CD4-positive, alpha-beta T cell treated with Interleukin-17A for 4 hours (primary cell): ENCODE measurements at regions not wholly inside any gene's neighbourhood (a gene's known extent, or its start where the extent isn't known, plus 50 kb on each side); places are given as distances from the start of the nearest gene placed in this dataset.

Experiments
- DNase-seq: peaks from one replicate; pipeline ENCODE4 v3.0.0-alpha.2; 2020; ENCODE audit warnings: mixed read lengths

DNA sequence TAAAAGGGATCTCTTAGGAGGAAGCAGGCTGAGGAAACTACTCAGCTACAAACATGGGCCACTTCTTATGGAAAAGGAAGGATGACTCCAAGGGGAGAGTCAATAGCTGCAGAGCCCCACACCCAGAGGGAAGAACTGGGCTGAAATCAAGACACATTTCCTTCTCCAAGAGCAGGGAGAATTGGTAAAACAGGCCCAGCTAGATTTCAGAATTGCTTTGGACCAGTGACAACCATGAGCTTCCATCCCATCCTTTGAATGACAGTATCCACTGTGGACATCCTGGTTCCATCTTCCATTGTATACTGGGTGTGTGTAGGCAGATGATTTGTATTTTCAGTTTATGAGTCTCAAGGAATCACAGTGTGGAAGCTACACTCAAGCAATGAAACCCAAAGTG is 267.5 kb downstream of the IRF8 start:
- DNase-seq, result no peak

DNA sequence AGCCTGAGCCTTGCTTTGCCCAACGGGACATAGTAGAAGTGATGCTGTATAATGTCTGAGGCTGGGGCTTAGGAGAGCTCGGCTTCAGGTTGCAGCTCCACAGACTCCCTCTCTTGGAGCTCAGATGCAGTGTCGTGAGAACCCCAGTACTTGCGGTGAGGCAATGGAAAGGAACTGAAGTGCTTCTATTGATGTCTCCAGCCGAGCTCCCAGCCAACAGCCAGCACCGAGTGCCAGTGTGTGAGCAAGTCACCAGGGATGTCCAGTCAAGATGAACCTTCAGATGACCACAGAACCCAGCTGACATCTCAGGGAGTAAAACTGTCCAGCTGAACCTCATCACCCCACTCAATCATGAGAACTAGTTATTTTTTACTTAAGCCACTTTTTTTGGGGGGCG is 268.1 kb downstream of the IRF8 start:
- DNase-seq, result no peak

DNA sequence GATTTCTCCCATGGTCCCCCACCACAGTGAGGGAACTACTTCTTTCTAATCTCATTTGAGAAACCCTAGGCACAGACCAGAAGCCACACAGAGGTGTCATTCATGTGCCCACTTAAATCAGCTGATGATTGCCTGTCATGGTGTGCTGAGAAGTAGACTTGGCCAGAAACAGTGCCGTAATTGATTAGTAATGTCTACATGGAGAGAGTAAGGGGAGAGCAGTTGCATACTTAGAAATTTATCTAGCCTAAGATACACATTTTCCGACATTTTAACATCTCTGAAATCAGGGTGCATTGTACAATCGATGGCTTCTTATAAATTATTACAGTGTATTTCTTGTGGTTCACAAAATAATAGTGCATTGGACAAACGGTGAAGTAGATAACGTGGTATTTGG is 271.8 kb downstream of the IRF8 start:
- no peak for DNase-seq

DNA sequence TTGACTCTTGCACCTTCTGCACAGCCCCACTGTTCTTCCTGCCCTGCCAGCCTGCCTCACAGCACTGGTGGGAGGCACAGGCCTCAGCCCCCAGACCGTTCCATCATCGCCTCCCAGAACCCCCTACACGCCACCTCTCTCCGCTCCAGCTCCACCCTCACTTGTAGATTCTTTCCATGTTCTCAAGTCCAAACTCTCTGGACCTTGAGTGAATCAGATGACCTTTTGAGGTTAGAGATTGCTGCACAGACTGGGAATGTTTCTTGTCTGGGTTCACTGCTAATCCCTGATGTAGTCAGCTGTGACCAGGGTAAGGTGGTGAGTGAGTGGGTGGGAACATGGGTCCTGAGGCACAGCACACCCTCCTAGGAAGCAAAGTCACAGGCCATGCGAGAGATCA is 272.4 kb downstream of the IRF8 start:
- no peak for DNase-seq

DNA sequence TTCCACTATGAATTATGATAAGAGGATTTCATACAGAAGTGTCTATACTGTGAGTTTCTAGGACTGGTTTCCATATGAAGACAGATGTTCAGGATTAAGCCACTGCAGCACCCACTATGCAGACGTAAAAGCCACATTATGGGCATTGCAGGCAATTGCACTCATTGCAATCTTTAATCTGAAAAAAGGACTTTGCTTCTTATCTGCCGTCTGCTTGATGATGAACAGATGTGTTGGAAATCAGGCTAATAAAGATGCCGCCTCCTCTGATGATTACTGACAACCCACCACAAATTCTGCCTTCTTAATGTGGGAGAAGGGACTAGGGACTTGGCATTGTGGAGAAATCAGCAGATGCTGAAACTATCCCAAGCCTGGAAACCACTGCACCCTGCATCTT is 276.9 kb downstream of the IRF8 start:
- no peak for DNase-seq

DNA sequence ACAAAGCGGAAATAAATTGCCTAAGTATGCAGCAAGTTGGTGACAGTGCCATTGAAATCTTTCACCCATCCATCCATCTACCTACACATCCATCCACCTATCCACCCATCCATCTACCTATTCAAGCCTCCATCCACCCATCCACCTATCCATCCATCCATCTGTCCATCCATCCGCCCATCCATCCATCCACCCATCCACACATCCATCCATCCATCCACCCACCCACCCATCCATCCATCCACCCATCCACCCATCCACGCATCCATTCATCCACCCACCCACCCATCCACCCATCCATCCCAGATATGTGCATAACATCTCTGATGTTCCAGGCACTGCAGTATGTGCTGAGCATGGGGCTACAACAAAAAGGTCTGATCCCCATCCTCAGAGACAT is 277.5 kb downstream of the IRF8 start:
- no peak for DNase-seq

DNA sequence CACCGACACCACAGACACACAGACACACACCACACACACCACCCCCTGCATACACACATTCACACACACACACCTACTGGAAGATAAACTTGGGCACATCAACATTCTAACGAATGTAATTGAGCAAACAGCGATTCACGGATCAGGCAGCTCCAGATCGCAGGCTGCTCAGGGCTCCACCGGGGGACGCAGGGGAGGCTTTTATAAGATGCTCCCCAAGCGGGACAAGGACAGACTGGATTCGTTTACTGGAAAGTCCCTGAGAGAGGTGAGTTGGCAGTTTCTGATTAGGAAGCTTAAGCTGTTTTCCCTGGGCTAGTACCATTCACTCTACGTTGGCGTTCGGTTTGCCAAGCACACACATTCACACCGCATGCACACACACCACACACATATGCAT is 281.3 kb downstream of the IRF8 start:
- no peak for DNase-seq

DNA sequence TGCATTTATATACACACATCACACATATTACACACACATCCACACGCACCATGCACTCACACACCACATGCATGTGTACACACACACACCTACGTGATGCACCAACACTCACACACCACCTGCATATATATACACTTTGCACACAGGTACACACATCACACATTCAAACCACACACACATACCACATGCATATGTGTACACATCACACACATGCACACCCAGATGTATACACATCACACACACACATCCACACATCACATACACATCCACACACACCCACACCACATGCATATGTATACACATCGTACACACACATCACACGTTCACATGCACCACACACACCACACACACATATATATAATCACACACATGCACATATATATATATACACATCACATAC is 281.8 kb downstream of the IRF8 start:
- DNase-seq, result no peak

DNA sequence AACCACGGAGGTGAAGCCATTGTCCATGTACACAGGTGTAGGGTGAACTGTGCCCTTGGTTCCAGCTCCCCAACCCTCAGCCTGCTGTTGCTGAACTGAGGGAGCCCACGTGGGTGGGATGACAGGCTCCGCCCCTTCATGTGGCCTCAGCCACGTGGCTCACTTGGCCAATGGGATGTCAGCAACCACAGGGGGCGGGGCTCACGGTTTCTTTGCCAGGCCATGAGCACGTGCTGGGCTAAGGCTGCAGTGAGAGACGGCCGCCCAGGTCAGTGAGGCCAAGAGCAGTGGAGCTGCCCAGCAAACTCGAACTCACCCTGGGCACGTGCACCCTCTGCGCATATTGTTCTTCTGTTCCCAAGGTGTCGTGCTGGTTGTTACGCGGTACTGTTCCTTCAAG is 282.6 kb downstream of the IRF8 start:
- DNase-seq, result no peak

DNA sequence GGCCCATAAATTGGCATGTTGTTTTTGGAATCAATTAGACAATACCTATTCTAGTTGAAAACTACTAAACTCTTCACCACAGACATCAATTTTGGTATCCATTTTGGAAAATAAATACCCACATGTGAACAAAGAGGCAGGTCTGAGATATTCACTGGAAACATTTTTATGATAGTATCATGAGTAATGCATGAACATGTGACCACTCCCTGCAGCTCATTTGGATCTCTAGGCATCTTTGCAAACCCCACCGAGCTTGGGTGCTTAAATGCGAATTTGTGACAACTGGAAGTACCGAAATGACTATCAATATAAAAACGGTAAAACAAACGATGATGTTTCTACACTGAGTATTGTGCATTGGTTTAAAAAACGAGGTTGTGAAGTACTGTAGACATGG is 285.2 kb downstream of the IRF8 start:
- DNase-seq, result no peak

DNA sequence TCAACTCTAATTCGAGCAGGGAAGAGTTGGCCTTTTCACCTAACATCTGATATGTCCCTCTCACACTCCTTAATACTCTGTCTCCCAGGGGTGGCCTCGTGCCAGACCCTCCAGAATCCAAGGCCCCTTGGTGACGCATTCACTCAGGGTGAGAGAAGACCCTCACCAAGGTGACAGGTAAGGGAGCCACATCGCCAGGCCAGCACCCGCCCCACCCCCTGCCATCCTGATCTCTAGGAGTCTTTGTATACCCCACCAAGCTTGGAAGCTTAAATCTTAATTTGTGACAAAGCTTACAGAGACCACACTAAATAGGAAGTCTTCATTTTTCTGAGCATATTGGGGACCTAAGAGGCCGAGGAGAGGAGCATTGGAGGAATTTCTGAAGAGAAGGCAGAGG is 286.1 kb downstream of the IRF8 start:
- DNase-seq, result no peak

DNA sequence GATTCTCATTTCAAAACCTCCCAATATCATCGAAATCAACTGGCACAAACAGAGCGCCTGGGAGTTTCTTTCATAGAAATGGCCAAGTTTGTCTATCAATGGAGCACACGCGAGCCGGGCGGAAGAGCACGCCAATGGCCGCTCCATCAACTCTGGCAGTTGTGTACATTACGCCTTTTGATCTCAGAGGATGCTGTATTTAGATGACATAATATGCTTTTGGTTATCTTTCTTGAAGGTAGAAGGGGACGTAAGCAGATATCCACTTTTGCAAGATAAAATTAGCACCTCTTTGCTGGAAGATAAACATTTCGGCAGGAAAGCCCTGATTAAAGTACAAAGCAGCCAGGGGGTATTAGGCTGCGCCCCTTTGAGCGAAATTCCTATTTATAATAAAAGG is 287.4 kb downstream of the IRF8 start:
- no peak for DNase-seq

DNA sequence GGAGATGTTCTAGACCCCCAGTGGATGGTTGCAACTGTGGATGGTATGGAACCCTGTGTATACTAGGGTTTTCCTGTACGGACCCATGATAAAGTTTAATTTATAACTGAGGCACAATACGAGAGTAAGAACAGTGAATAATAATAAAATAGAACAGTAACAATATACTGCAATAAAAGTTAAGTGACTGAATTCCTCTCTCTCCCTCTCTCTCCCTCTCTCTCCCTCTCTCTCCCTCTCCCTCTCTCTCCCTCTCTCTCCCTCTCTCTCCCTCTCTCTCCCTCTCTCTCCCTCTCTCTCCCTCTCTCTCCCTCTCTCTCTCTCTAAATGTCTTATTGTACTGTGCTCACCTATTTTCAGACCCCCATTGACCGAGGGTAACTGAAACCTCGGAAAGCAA is 291.0 kb downstream of the IRF8 start:
- DNase-seq, result no peak

DNA sequence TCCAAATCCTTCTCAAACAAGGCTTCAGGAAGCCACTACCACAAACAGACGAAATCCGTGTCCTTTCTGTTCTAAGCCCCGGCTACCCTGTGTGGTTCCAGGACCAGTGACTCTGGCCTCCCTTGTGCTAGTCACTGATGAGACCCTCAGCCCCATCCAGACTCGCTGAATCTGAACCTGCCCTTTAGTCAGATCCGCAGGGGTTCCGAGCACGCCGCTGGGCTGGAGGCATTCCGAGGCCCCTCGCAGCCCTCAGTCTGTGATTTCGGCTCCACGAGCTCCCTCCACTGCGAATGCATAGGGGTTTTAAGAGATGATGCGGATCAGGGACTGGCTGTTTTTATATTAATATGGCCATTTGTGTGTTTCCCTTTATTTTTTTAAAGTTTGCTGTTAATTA is 292.7 kb downstream of the IRF8 start:
- DNase-seq, result no peak

DNA sequence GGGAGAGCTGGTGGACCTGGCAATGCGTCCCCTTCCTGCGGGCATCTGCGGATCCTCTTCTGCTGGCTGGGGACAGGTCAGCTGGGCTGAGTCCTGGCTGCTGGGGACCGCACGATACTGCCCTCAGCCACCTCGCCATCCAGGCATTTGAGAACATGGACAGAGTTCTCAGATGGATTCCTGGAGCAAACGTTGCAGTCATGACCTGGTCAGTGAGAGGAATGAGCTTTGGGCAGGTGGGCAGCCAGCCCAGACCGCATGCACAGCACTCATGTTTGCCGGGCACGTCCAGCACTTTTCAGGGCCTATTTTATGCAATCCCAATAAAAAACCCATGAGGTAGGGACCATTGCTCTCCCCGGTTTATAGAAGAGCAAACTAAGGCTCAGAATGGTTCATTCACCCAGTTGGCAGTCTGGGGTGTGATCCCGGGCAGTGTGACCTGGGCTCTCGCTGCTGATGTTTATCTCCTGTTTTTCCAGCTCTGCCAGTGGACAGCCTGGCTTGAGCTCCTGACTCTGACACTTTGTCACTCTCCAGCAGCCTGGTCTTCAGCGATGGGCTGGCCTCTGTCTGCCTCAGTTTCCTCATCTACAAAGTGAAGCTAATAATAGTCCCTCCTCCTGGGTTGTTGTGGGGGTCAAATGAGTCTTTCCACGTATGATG is 294.7 kb downstream of the IRF8 start:
- DNase-seq, result no peak

DNA sequence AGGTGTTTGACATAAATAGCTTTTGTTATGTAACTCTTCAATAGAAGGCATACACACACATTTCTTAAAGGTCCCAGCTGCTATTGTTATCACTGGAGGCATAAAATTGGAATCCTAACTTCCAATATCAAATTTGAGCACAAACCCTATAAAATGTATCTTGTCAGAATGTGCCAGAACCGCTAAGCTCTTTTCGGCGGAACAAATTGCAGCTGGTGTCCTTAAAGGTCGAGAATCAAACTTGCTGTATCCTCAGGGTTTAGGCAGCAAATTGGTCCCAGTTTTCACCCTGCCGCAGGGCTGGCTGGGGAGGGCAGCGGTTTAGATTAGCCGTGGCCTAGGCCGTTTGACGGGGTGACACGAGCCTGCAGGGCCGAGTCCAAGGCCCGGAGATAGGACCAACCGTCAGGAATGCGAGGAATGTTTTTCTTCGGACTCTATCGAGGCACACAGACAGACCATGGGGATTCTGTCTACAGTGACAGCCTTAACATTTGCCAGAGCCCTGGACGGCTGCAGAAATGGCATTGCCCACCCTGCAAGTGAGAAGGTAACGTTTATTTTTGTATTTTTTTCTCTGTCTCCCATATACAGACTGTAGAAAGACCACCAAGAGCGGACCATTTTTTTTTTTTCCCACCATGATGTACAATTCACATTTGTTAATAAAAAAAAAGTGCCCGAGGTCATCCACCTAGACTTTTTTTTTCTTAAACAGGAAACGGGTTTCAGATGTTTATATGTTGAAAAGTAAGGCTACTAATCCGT is 297.1 kb downstream of the IRF8 start:
- no peak for DNase-seq

DNA sequence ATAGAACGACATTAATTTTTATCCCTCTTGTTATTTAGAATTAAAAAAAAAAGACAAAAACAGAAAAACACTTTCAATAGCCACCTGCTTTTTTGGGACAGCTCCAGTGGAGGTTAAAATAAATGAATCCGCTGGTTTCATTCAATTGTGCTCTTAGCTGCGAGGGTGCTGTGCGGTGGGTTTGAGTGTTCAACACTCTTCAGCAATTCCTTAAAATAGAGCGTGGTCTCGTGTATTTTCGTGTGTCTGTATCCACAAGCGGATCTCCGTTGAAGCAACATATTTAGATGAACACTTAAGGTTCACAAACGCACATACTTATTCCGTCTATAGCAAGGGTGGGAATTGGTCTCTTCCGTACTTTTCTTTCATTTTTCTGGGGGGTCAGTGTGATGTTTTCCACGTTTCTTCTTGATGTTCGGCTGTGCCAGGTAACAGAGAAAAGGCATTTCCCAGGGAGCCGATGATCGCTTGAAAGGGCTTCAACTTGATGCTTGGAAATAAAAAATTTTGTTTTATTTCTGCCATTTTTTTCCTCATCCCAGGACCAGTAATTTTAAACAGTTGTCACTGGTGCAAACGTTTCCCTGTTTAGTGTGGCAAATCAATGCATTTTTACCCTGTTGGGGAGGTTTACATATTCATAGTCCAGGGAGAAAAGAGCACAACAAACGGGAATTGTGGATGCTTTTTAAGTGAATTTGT is 297.9 kb downstream of the IRF8 start:
- no peak for DNase-seq

DNA sequence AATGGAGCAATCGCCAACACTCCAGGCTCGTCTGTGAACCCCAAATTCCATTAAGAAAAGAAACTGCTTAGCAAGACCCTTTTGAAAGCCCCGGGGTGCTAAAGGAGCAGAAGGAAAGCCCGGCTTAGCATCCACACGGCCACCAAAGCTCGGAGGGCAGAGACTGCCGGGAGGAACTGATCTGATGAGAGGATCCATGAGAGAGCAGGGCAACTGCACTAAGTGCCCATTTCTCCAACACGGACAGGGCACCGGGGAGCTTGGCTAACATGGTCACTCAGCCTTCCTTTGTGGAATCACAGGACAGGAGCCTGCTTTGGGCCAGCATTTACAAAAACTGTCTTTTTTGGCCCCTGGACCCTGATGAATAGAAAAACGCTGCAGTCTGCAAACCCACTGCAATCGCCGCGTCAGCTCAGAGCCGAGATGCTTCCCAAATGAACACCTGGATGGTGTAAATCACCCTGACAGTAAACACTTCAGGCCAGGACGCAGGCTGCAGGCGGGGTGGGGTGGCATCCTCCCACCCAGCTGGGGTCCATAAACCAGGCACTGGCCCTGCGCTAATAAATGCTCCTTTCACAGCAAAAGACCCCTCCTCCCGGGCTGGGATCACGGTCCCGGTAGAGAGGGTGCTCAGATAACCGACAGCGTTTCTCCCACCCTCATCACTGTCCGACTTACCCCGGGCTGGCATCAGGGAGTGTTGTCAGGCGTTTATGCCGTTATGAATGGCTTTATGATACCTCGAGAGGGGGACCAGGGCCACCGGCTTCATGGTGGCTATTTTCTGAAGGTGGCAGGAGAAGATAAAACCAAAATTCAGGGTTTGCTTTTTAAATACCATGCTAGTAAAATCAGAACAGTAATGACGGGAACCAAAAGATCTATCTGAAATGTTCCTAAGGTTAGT is 299.5 kb downstream of the IRF8 start:
- no peak for DNase-seq

DNA sequence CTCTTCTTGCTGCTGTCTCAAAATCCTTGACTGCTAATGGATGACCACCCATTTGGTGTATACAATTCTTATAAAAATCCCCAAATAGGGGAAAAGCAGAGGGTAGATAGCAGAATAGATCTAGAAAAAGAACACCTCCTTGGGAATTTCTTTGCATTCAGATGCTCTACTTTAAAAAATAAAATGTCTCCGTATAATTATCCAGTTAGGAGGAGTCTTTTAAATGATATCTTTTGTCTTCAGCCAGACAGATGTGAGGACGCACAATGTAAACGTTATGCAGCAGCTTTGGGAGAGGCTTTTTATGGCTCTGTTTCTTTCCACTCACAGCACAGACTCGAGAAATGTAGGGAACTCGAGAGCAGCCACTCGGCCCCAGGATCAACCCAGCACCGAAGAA is 300.2 kb downstream of the IRF8 start:
- DNase-seq, result no peak

DNA sequence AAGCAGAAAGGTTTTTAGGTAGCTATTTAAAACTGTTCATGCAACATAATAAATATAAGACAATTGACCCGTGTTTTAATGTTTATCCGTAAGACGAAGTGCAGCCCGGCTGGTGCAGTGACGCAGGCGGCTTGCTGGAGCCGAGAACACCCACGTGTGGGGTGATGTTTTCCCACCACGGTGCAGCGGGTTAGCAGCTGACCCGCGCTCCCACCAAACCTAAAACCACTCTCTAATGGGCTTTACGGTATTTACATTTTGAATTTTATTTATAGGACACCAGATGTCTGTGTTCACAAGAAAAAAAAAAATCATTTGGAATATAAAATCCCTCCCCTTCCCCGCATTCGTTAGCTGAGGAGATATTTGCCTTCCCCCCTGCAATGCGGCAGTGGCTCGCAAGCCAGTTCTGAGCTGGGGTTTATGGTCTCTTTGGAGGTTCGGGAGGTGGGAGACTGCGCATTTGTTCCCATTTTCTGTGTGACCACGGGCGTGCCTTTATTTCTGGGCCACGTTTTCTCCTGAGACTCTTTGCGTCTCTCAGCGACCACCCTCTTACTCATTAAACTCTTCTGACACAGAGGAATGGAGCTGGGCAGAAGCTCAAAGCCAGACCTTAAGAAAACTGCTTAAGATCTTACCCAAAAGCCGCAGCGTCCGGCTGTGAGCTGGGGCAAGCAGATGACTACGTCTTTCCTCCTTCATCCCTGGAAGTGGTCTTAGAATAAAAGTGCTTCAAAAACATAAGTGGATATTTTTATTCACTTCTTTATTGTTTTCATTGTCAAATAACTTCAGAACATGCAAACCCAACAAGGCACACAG is 301.1 kb downstream of the IRF8 start:
- no peak for DNase-seq

DNA sequence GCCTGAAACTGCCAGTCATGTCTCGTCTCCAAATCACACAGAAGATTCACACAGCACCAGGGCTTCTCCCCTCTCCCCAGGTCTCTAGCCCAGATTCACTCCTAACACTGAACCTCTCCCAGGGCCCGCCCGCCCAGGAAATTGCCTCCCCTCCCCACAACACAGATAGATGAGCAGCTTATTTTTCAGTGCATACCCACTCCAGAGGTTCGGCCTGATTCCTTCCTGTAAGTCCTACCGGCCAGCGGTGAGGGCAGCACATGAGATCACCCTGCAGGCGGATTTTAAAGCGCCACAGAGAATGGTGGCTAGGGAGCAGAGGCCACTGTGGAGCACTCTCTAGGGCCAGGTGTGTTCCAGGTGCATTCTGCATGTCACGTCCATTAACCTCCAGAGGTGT is 301.8 kb downstream of the IRF8 start:
- DNase-seq, result no peak

DNA sequence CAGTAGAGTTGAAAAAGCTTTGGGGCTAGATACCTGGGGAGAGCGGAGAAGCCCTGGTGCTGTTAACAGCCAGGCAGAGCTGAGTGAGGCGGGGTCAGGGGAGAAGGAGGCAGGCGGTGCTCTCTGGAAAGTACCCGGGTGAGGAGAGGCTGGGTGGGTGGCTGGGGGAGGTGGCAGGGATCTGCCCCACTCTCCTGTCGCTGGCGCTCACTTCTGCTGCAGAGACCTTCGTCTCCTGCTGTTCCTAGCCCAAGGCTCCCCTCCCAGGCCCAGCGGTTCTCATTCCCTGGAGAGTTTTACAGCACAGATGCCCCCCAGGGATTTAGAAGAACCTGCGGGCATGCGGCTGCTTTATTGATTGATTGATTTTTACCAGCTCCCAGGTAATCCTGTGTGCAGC is 302.8 kb downstream of the IRF8 start:
- no peak for DNase-seq
